ENCODE measurements at regions not wholly inside any gene's neighbourhood (a gene's known extent, or its start where the extent isn't known, plus 50 kb on each side); places are given as distances from the start of the nearest gene placed in this dataset.

GRCh38 chr2:196504788-196505187, 134.7 kb upstream of the CCDC150 start:
- H3K79me2 ChIP-seq (ENCODE audit: low read depth), result no peaks in the 10 kb centered on the region
- no peaks in the 10 kb centered on the region for H3K27me3 ChIP-seq
- peaks cover 2% of the 10 kb centered on the region for H3K36me3 Mint-ChIP-seq
- H3K9me3 ChIP-seq (ENCODE audit: low read depth), result no peaks in the 10 kb centered on the region
- no peak overlapping the region for H3K9ac ChIP-seq
- no peak overlapping the region for H3K4me3 Mint-ChIP-seq
- H3K4me3 ChIP-seq, result no peak overlapping the region
- H3K27ac ChIP-seq, result no peak overlapping the region
- H3F3A ChIP-seq (ENCODE audit: low read depth), result no peaks in the 10 kb centered on the region
- H3K27ac Mint-ChIP-seq, result no peak overlapping the region
- no peak overlapping the region for H2AFZ ChIP-seq (replicated peaks)
- H3K4me1 Mint-ChIP-seq, result peaks cover 7% of the 10 kb centered on the region
- H3K9me3 Mint-ChIP-seq, result no peaks in the 10 kb centered on the region
- H3K4me2 ChIP-seq, result no peak overlapping the region
- no peaks in the 10 kb centered on the region for H3K4me1 ChIP-seq
- DNase-seq (ENCODE audit: low spot score), result no peak
- no peak for TF ChIP-seq EZH2phosphoT487 (IDR thresholded peaks at IDR 0.05)
- no peak for TF ChIP-seq CTCF (IDR thresholded peaks at IDR 0.05)
- TF ChIP-seq EZH2 (IDR thresholded peaks at IDR 0.05), result no peak
- no peaks in the 10 kb centered on the region for H4K20me1 ChIP-seq (ENCODE audit: low read depth)
- H3K36me3 ChIP-seq, result no peaks in the 10 kb centered on the region
- H3K27me3 Mint-ChIP-seq (ENCODE audit: insufficient read depth, low read depth), result no peaks in the 10 kb centered on the region

- no peak overlapping the region for H3K27ac Mint-ChIP-seq
- H2AFZ ChIP-seq (replicated peaks), result no peak overlapping the region
- TF ChIP-seq EZH2 (IDR thresholded peaks at IDR 0.05) (no peak), CTCF (IDR thresholded peaks at IDR 0.05) (no peak), EZH2phosphoT487 (IDR thresholded peaks at IDR 0.05) (no peak)
- H3K4me3 Mint-ChIP-seq, result no peak overlapping the region
- H3K36me3 Mint-ChIP-seq, result no peaks in the 10 kb centered on the region
- no peak overlapping the region for H3K4me2 ChIP-seq
- no peaks in the 10 kb centered on the region for H3K27me3 ChIP-seq
- H3K27me3 Mint-ChIP-seq (ENCODE audit: insufficient read depth, low read depth), result no peaks in the 10 kb centered on the region
- no peaks in the 10 kb centered on the region for H3K36me3 ChIP-seq
- no peak overlapping the region for H3K27ac ChIP-seq
- no peaks in the 10 kb centered on the region for H3K79me2 ChIP-seq (ENCODE audit: low read depth)
- H3K4me3 ChIP-seq, result no peak overlapping the region
- H3F3A ChIP-seq (ENCODE audit: low read depth), result no peaks in the 10 kb centered on the region
- H3K9me3 Mint-ChIP-seq, result no peaks in the 10 kb centered on the region
- H3K4me1 Mint-ChIP-seq, result peaks cover 8% of the 10 kb centered on the region
- no peaks in the 10 kb centered on the region for H3K9me3 ChIP-seq (ENCODE audit: low read depth)
- no peak overlapping the region for H3K9ac ChIP-seq
- no peaks in the 10 kb centered on the region for H3K4me1 ChIP-seq
- no peaks in the 10 kb centered on the region for H4K20me1 ChIP-seq (ENCODE audit: low read depth)
- DNase-seq (ENCODE audit: low spot score), result no peak
These were observed 129.3 kb upstream of the CCDC150 start for GRCh38 chr2:196510246-196510645.

GRCh38 chr2:196511258-196512168, 128.0 kb upstream of the CCDC150 start:
- H3K4me1 ChIP-seq, result no peaks in the 10 kb centered on the region
- Mint-ChIP-seq H3K4me1 (peaks cover 8% of the 10 kb centered on the region), H3K36me3 (no peaks in the 10 kb centered on the region), H3K27me3 (ENCODE audit: insufficient read depth, low read depth) (no peaks in the 10 kb centered on the region), H3K27ac (no peak overlapping the region), H3K9me3 (no peaks in the 10 kb centered on the region), H3K4me3 (no peak overlapping the region)
- DNase-seq (ENCODE audit: low spot score), result no peak
- no peak overlapping the region for H3K27ac ChIP-seq
- H2AFZ ChIP-seq (replicated peaks), result no peak overlapping the region
- H3K4me3 ChIP-seq, result no peak overlapping the region
- H3K9ac ChIP-seq, result no peak overlapping the region
- H3K9me3 ChIP-seq (ENCODE audit: low read depth), result no peaks in the 10 kb centered on the region
- no peaks in the 10 kb centered on the region for H3K36me3 ChIP-seq
- H3F3A ChIP-seq (ENCODE audit: low read depth), result no peaks in the 10 kb centered on the region
- H3K79me2 ChIP-seq (ENCODE audit: low read depth), result no peaks in the 10 kb centered on the region
- H4K20me1 ChIP-seq (ENCODE audit: low read depth), result no peaks in the 10 kb centered on the region
- H3K27me3 ChIP-seq, result no peaks in the 10 kb centered on the region
- no peak overlapping the region for H3K4me2 ChIP-seq
- no peak for TF ChIP-seq EZH2phosphoT487 (IDR thresholded peaks at IDR 0.05)
- TF ChIP-seq EZH2 (IDR thresholded peaks at IDR 0.05), result no peak
- no peak for TF ChIP-seq CTCF (IDR thresholded peaks at IDR 0.05)
